IPS-18c (cell line): ENCODE measurements at regions not wholly inside any gene's neighbourhood (a gene's known extent, or its start where the extent isn't known, plus 50 kb on each side); places are given as distances from the start of the nearest gene placed in this dataset.
"Not testable (repeated sequence)": the region's sequence is repeated elsewhere in the genome, so short reads cannot be mapped to it uniquely, and the experiment has no call there.

Experiments
- H3K4me3 ChIP-seq: 2 replicates; pipeline ENCODE4 v1.7.0; 2013; ENCODE audit warnings: low read depth, mild to moderate bottlenecking, low read length, moderate library complexity; ENCODE audit not compliant: insufficient read depth
- H3K9me3 ChIP-seq: one replicate; pipeline ENCODE4 v1.6.1; 2013; ENCODE audit warnings: mild to moderate bottlenecking, low read length, moderate library complexity; ENCODE audit not compliant: control insufficient read depth, insufficient read depth

- H3K4me3 ChIP-seq, result no peak overlapping the region
- no peaks in the 10 kb centered on the region for H3K9me3 ChIP-seq
Observed at GRCh38 chr10:81575036-81575435, 300.0 kb upstream of the NRG3 start.

- no peak overlapping the region for H3K4me3 ChIP-seq
- no peaks in the 10 kb centered on the region for H3K9me3 ChIP-seq
Observed at GRCh38 chr10:81576336-81576735, 298.7 kb upstream of the NRG3 start.

- H3K4me3 ChIP-seq, result no peak overlapping the region
- no peaks in the 10 kb centered on the region for H3K9me3 ChIP-seq
Observed at GRCh38 chr10:81594991-81595390, 280.0 kb upstream of the NRG3 start.

GRCh38 chr10:81600185-81600584 lies 274.8 kb upstream of the NRG3 start:
- Histone ChIP-seq H3K9me3 (no peaks in the 10 kb centered on the region), H3K4me3 (no peak overlapping the region)

DNA sequence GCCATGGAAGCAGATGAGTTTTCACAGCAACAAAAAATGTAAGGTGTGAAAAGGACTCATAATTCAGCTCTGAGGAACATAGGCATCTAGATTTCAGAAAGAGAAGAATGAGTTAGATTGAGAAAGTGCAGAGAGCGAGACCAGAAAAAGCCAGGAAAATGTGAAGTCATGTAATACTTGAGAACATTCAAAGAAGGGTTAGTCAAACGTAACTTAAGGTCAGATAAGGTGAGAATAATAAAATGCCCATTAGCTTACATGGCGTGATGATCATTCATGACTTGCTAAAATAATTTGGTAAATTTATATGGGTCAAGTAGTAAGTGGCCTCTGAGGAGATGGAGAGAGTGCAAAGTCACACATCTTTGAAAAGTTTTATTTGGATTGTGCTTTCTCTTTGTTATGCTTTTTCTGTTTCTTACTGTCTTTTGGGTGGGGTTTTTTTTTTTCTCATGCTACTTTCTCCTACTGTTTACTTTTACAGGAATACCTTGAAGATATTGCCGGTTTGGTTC lies 271.8 kb upstream of the NRG3 start:
- no peak overlapping the region for H3K4me3 ChIP-seq

DNA sequence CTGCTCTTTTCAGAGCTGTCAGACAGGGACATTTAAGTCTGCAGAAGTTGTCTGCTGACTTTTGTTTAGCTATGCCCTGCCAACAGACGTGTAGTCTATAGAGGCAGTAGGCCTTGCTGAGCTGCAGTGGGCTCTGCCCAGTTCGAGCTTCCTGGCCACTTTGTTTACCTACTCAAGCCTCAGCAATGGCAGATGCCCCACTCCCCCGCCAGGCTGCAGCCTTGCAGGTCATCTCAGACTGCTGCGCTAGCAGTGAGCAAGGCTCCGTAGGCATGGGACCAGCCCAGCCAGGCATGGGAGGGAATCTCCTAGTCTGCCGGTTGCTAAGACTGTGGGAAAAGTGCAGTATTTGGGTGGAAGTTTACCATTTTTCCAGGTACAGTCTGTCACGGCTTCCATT lies 230.5 kb upstream of the NRG3 start:
- H3K9me3 ChIP-seq, H3K4me3 ChIP-seq: not testable (repeated sequence)

More for the DNA sequence above, 271.8 kb upstream of the NRG3 start:
- no peaks in the 10 kb centered on the region for H3K9me3 ChIP-seq

- H3K9me3 ChIP-seq, result no peaks in the 10 kb centered on the region
- no peak overlapping the region for H3K4me3 ChIP-seq
Observed at GRCh38 chr10:81655986-81656385, 219.0 kb upstream of the NRG3 start.

DNA sequence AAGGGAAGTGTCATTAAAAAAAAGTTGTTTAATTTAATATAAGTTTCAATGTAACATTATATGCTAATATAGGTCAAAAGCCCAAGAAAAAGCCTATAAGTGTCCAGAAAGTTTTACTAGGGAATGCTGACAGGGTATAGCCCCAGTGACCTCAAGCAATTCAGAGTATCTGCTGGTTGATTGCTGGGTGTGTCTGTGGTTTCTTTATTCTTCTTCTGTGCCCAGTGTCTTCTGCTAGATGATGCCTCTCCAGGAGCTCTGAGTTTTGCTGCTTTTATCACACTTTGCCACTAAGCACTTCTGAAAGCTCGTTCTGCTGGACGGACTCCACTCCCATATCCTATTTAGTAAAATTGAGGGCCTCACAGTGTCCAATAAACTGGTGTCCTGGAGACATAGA lies 212.2 kb upstream of the NRG3 start:
- H3K9me3 ChIP-seq, result no peaks in the 10 kb centered on the region
- H3K4me3 ChIP-seq, result no peak overlapping the region

DNA sequence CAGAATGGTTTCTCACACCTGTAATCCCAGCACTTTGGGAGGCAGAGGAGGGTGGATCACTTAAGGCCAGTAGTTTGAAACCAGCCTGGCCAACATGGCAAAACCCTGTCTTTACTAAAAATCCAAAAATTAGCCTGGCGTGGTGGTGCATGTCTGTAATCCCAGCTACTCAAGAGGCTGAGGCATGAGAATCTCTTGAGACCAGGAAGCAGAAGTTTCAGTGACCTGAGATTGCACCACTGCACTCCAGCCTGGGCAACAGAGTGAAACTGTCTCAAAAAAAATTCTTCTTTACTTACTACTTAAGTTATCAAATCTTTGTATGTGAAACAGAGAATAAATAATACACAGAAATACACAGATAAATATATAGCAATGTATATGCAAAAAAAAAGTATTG lies 210.2 kb upstream of the NRG3 start:
- H3K9me3 ChIP-seq, H3K4me3 ChIP-seq: not testable (repeated sequence)

DNA sequence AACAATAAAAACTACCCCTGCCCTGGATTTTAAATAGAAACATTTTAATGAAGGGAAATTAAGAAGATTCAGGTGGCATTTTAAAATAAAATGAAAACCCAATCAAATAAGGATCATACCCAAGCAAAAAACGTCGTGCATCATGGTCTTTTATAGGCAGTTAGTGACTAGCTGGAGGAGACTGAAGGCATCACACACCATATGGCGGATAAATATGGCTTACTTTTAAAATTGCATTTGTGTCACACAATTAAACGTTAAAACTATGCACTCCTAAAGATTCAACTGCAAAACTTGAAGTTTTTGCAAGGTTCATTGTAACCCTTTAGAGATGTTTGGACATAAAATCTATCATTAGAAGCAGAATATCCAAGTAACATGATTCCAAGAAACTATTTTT lies 200.1 kb upstream of the NRG3 start:
- no peak overlapping the region for H3K4me3 ChIP-seq
- peaks cover 3% of the 10 kb centered on the region for H3K9me3 ChIP-seq

DNA sequence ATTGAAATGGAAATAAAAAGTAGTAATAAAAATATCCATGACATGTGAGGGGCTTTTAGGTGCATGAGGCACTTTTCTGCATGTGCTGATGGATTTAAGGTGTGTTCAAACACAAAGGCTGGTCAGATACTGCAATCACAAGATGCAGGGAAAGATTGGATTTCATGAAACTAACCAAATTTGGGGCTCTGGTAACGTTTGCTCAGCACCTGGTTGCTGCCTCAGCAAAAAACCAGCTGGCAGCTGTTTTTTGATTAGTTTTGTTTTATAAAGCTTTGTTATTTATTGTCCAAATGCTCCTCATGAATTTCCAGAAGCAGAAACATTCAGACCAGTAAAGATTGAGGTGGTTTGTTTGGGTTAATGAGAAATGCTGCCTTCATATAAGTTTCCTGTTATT lies 195.7 kb upstream of the NRG3 start:
- H3K9me3 ChIP-seq, result no peaks in the 10 kb centered on the region
- H3K4me3 ChIP-seq, result no peak overlapping the region

GRCh38 chr10:81680359-81680758 lies 194.6 kb upstream of the NRG3 start:
- Histone ChIP-seq H3K9me3 (no peaks in the 10 kb centered on the region), H3K4me3 (no peak overlapping the region)

DNA sequence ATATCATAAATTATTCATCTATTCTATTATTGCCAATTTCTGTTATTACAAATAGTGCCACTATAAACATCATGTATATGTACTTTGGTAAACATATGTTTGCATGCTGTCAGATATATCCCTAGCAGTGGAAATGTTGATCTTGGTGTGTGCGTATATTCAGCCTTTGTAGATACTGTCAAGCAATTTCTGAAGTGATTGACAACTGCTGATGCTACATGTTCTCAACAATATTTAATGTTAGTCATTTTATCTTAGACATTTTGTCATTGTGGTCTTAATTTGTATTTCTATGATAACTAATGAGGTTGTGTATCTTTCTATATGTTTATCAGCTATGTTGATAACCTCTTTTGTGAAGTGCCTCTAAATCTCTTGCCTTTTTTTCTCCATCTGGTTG lies 186.5 kb upstream of the NRG3 start:
- no peak overlapping the region for H3K4me3 ChIP-seq
- no peaks in the 10 kb centered on the region for H3K9me3 ChIP-seq

DNA sequence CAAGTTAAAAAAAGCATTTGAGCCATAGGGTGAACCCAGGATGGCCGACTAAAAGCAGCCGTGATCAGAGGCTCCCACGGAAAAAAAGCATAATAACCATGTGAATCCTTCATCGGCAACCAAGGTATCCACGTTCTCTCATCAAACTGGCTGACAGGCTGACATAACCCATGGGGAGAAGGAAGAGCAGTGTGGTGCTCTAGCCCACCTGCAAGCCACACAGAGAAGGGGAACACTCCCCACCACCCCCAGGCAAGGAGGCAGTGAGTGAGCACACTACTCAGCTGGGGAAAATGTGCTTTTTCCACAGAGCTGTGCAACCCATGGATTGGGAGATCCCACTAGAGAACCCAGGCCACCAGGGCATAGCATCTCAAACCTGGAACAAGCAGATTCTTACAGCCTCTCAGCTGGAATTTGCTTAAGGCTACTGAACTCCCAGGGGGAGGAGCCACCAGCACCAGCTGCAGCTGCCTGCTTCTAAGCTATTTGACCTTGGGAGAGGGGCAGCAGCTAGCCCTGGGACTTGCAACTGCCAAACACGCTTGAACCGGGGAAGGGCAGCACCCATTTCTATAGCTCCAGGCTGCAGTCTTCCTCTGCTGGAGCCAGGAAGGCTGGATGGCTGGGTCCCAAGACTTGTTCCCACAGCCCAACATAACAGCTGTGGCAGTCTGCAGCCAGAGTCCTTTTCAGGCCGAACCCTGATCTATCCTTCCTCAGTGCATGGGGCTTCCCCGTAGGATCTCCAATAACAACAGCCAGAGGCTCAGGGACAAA lies 178.2 kb upstream of the NRG3 start:
- H3K4me3 ChIP-seq, result no peak overlapping the region
- H3K9me3 ChIP-seq, result no peaks in the 10 kb centered on the region

GRCh38 chr10:81704596-81704995 lies 170.4 kb upstream of the NRG3 start:
- no peak overlapping the region for H3K4me3 ChIP-seq
- peaks cover 3% of the 10 kb centered on the region for H3K9me3 ChIP-seq

DNA sequence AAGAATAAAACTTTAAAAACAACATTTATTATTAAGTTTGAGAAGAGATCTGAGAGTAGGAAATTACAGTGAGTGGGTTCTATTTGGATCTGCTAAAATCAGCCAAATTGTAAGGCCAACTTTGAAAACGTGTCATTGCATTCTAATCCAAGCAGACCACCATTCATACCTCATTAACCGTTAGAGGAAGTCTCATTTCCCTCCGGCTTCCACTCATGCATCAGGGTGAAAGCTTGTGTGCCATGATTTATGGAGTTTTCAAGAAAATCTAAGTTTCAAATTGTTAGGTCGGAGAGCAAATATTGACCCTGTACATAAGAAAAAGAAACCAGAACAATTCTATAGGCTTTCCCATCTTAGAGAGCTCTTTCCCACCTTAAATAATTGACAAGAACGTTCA lies 166.6 kb upstream of the NRG3 start:
- Histone ChIP-seq H3K4me3 (no peak overlapping the region), H3K9me3 (peaks cover 3% of the 10 kb centered on the region)

GRCh38 chr10:81708929-81709328 lies 166.1 kb upstream of the NRG3 start:
- no peak overlapping the region for H3K4me3 ChIP-seq
- H3K9me3 ChIP-seq, result peaks cover 3% of the 10 kb centered on the region

DNA sequence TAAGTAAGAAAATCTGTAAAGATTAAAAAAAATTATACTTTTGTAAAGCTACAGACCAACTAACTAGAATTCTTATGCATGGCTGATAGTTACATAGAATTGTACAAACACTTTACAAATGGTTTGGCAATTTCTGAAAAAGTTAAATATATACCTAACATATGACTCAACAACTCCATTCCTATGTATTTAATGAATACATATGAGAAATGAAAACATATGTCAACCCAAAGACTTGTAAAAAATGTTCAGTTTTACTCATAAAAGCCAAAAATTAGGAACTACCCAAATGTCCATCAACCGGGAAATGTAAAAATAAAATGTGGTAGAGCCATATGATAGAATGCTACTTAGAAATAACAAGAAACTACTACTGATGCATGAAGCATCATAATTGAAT lies 152.6 kb upstream of the NRG3 start:
- H3K4me3 ChIP-seq, result no peak overlapping the region
- no peaks in the 10 kb centered on the region for H3K9me3 ChIP-seq

DNA sequence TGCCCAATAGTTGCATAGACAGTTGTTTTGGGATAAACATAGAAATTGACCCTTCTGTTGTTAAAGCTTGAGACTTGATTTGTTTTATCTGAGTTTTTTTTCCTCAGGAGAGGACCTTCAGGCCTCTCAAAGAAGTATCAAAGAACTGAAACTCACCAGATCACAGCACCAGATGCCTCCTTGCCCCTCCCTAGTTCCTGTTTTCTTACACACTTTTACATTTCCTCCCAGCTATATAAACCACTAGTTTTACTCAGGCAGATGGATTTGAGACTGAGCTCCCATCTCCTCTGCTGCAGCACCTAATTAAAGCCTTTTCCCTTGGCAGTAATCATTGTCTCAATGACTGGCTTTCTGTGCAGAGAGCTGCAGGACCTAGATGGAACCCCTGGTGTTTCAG lies 150.6 kb upstream of the NRG3 start:
- Histone ChIP-seq H3K9me3 (no peaks in the 10 kb centered on the region), H3K4me3 (no peak overlapping the region)
